ENCODE measurements at regions not wholly inside any gene's neighbourhood (a gene's known extent, or its start where the extent isn't known, plus 50 kb on each side); places are given as distances from the start of the nearest gene placed in this dataset.

DNA sequence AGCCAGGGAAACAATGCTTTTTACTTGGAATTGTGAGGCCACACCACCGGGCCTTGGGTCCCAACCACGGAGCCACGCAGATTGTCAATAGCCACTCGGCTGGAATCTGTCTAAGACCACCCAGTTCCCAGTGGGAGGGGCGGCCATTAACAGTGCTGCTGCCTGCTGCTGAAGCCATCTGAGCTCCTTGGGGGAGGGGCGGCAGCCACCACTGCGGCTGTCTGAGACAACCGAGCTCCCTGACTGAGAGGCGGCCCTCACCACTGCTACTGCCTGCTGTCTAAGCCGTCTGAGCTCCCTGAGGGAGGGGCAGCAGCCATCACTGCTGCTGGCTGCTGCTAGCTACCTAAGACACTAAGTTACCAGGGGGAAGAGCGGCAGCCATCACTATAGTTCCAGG lies 64.3 kb downstream of the DMRTA2 start:
- no peak for DNase-seq

DNA sequence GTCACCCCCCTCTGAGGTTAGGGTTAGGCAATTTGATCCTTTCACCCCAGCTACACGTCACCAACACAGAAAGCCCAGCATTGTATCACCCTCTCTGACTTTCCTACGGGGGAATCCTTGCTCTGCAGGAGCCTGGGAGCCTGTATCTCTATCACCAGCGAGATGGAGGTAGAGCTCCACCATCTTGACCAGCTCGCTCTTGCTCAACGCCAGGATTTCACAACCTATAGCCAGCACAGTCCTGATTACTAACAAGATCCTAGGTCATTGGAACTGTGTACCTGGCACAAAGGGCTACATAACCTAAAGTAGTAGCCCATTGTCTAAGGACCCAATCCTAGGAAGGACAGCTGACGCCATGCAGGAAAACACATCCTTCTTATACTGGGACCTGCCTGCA lies 66.1 kb downstream of the DMRTA2 start:
- DNase-seq = no peak

DNA sequence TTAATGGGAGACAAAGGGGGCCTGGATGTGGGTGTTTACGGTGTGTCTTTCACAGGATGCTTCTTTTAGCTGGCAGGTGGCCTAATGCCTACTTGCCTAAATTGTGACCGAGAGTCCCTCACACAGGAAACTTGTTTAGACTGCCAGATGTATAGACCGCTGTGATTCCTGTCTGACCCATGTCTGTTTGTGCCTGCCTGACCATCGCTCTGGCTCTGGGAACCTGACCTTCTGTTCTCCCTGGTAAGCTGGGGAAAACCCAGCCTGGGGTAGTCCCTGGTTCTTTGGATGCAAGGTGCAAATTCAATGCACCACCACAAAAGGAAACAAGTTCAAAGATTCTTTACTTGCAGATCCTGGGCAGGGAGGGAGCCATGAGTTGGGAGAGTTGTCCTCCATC lies 68.4 kb downstream of the DMRTA2 start:
- DNase-seq = no peak

DNA sequence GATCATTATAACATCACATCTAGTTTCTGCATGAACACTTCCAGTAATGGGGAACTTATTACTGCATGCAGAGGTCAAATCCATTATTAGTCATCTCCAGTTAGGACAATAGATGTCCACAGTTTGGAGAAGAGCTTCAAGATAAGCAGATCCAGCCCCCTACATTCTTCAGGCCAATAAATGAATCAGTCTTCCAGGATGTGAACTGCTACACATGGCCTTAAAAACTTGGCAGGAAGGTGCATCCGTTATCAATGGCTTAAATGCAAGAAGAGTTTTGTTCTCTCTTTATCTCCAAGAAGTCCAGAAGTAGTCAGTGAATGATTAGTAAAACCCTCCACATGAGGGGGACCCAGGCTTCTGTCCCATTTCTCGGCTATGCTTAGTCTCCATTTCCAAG lies 70.8 kb downstream of the DMRTA2 start:
- no peak for DNase-seq

DNA sequence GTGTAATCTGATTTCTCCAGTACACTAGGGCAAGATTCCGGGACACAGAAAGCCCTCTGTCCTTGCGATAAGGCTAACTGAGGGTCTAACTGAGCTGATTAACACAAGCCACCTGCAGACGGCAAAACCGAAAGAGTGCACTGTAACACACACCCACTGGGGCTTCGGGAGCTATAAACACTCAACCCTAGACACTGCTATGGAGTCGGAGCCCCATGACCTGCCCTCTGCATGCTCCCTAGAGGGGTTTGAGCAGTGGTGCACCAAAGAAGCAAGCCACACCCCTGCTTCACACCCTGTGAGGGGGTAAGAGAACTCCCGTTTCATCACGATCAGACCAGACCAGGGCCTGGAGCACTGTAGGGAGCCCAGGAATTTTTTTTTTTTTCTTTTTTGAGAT lies 72.4 kb downstream of the DMRTA2 start:
- DNase-seq = no peak

DNA sequence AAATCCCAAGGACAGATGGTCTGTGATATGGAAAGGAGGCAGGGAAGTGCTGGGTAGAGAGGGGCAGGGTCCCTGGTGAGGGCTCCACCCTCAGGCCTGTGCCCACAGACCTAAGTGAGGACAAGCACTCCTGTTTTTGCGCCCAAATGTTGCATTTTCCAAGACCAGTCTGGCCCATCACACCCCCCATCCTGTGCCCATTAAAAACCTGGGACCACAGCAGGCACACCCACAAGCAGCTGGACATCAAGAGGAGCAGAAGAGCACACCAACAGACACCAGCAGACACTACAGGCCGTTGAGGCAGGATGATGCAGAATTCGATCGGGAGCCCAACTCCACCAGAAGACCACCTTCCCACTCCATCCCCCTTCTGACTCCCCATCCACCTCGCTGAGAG lies 72.8 kb downstream of the DMRTA2 start:
- no peak for DNase-seq

GRCh38 chr1:50349242-50349565 lies 74.0 kb downstream of the DMRTA2 start:
- no peak for DNase-seq

DNA sequence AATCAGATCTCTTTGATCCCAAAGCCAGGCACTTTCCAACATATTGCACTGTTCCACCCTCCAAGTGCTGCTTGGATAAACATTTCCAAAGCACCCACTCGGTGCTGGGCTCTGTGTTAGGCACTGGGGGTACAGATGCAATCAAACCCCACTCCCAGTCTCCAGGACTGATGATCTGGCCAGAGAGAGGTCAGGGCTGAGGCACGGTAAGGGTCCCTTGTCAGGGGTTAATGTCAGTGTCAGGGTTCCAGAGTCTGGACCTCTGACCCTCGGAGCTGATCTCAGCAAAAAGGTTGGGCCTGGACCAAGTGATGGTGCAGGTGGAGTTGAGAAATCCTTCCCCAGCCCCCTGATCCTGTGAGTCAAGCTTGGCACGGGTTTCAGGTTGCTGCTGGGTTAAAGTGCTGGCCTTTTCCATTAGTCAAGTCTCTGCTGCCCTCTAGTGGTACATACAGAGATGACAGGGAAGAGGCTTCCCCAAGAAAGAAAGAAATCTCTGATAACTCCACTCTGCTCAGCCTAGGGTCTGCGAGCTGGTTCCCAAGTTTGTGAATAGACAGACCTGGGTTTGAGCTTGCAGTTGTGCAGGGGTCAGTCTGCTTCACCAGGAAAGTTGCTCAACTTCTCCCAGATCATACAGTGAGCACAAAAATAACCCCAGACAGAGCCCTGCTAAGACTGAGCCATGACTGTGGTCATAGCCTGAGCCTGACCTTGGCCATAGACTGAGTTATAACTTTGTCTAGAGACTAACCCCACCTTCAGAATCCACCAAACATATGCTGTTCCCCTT lies 74.6 kb downstream of the DMRTA2 start:
- DNase-seq = no peak

DNA sequence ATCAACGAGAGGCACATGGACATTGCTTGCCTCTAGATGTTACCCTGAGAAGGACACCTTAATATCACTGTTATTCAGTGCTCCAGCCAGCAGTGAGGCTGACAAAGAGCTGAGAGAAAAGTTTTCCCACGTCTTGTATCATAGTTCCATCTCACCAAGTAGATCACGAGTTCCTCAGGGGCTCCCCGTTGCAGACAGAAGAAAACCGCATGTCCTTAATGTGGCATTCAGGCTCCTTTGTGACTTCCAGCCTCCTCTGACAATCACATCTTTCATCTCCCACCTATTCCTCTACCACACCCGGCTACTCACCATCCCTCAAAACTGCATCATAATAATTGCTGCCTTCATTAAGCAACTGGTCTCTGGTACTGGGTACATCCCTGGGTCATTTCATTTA lies 75.3 kb downstream of the DMRTA2 start:
- DNase-seq = no peak

DNA sequence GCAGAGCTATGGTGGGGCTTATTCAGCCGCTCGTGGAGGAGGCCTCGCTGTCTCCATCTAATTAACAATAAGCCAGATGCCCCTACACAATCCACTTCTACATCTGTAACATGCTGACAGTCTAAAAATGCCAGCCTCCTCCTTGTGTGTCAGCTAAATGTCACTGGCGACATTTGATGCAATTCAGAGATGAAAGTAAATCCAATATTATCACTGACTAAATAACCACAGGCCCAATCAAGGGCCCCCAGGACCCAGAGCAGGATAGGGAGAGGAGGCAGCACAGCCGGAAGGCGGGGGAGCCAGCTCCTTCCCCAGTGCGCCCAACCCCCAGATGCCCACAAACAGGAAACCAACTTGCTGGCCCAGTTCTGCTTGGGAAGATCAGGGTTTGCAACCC lies 76.6 kb downstream of the DMRTA2 start:
- DNase-seq = no peak

- DNase-seq = no peak
Measured at GRCh38 chr1:50343323-50343722, 79.9 kb downstream of the DMRTA2 start.

GRCh38 chr1:50342525-50342924 lies 80.7 kb downstream of the DMRTA2 start:
- no peak for DNase-seq

GRCh38 chr1:50335036-50335435 lies 88.2 kb downstream of the DMRTA2 start:
- DNase-seq = no peak

GRCh38 chr1:50333595-50333974 lies 89.7 kb downstream of the DMRTA2 start:
- DNase-seq = peak; percentile 46

GRCh38 chr1:50332941-50333594 lies 90.2 kb downstream of the DMRTA2 start:
- DNase-seq = peak; percentile 32

DNA sequence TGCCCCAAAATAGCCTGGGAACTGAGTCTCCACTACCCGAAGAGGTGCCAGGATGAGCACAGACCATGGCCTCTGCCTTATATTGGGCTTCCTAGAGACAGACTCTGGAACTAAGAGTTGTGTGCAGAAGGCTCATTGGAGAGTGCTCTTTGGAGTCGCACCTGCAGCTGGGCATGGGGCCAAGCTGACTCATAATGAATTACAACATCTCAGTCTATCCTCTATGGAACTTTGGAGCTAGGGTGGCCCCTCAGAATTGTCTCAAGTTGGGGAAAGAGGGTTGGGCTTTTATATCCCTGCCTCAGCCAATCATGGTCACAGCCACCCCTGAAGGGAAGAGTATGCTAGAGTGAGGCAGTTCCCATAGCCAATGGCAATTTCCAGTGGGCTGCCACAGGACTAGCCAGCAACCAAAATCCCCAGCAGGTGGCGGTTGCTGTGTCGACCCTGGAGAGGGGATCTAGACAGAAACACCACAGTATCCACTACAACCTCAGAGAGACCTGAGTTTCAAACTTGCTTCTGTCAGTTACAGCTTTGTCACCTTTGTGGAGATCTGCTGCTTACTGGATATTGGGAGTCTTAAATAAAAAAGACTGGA lies 93.8 kb downstream of the DMRTA2 start:
- DNase-seq = no peak

DNA sequence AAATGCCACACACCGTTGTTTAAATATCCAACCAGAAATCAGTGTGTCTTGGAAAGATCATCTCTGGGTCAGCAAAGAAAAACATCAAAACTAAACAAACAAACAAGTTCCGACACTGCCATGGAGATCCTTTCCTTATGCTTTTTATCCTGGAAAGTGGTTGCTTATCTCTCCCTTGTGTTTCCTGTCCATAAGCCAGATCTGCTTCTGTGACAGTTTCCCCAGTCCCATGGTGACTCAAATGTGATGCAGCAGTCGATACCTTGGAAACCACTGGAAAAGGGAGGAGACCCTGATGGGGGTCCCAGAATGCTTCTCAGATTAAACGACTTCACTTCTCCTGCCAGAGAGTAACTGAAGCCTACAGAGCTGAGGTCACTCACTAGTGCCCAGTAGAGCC lies 94.7 kb downstream of the DMRTA2 start:
- DNase-seq = no peak

DNA sequence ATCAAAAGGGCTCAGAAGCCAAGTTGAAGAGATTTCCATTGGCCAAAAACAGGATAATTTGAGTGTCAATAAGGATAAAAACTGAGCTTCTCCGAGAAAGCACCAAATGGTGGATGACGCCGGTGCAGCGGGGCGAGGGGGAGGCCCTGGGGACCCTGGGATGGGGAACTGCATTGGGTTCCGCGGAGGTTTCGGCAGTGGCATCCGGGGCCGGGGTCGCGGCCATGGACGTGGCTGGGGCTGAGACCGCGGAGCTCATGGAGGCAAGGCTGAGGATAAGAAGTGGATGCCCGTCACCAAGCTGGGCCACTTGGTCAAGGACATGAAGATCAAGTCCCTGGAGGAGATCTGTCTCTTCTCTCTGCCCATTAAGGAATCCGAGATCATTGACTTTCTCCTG lies 97.2 kb downstream of the DMRTA2 start:
- DNase-seq = no peak

DNA sequence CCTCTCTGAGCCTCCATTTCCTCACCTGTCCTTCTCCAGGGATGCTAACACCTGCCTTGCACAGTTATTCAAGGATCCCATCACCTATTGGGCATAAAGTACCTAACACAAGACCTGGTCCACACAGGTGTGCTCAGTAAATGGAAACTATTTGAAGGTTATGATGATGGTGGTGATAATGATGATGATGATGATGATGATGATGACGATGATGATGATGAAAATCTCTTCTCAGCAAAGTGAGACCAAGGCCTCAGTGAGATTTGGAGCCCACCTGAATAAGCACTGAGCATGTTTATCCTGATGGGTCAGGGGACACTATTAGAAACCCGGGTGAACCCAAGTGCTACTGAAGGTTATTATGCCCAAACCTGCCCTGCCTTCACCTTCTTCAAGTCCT lies 100.7 kb downstream of the DMRTA2 start:
- DNase-seq = no peak

DNA sequence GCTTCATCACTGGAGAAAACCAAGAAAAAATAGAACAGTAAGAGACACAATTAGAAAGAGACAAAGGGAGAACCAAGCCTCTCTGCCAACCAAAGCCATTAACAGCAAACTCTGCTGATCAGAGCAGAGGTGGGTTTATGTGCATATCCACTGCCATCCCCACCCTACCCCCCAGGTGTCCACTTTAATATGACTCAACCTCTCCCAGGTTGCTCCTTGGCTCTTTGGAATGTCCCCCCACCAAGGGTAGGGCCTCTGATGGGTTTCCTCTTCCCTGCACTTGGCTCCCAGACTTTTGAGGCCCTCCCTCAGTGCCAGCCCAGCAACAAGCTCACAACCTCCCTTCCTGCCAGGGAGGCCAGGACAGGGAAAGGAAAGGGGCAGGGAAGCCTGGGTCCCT lies 104.8 kb downstream of the DMRTA2 start:
- DNase-seq = no peak

DNA sequence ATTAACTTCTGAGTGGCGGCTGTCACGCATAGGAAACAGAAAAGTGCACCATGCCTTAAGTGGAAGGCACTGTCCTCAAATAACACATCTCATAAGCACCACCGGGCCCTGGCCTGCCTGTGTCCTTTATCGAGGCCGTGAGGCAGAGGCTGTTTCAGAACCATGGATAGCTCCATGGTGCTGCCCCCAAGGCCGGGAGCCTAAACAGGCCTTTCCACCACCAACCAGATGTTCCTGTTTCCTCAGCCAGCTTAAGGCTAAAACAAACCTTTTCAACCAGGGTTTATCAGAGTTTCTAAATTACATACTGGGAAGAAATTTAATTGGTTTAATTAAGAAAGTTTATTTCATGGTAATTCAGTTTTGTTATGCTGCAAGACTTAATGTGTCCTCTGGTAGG lies 114.4 kb downstream of the DMRTA2 start:
- no peak for DNase-seq

DNA sequence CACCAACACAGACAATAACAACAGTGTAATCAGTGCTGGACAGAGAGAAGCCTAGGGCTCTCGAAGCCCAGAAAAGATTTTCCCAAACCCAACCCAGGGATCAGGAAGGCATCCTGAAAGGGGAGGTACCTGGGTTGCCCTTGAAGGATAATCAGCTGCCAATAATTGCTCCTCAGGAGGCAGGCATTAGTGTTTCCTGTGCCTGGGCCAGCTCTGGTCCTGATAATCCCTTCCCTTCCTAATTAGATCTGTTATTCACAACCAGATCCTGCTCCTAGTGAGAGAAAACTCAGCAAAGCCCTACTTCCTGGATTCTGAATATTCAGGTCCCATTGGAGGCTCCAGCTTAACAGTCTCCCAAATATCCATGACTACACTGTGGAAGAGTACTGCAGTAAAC lies 117.4 kb downstream of the DMRTA2 start:
- no peak for DNase-seq

- no peak for DNase-seq
Measured at GRCh38 chr1:50300297-50300696, 122.9 kb downstream of the DMRTA2 start.

- no peak for DNase-seq
Measured at GRCh38 chr1:50295566-50295965, 127.7 kb downstream of the DMRTA2 start.

DNA sequence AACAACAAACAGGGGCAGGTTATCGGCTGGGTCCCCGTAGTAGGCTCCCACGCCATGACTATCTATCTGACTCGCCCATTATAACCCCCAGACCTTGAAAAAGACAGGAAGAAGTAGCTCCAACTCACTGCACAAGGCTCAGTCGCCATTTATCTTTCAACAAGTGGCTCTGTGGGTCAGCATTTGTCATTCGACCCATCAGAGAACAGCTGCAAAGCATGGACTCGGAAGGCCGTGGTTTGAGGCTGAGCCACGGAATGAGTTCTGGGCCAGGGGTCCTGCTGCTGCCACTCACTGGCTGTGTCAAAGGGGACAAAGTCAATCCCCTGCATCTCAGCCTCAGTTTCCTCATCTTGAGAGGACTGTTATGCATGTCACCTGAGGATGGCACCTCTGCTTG lies 131.0 kb downstream of the DMRTA2 start:
- DNase-seq = no peak
